Stimulated activated CD8-positive, alpha-beta memory T cell treated with anti-CD3 and anti-CD28 coated beads, Interleukin-7, amount 100 ng/mL, for 24 hours (primary cell): ENCODE measurements at regions not wholly inside any gene's neighbourhood (a gene's known extent, or its start where the extent isn't known, plus 50 kb on each side); places are given as distances from the start of the nearest gene placed in this dataset.

Source experiments
- DNase-seq: peaks from one replicate; pipeline ENCODE4 v3.0.0-alpha.2; 2020; ENCODE audit warnings: low read depth

GRCh38 chr10:29925771-29926692, 133.4 kb downstream of the JCAD start:
- DNase-seq: no peak

- no peak for DNase-seq
These were observed 134.9 kb downstream of the JCAD start for GRCh38 chr10:29924436-29924835.

GRCh38 chr10:29923416-29923965, 135.9 kb downstream of the JCAD start:
- DNase-seq: no peak

- DNase-seq: no peak
These were observed 136.5 kb downstream of the JCAD start for GRCh38 chr10:29922892-29923291.

GRCh38 chr10:29922226-29922625, 137.2 kb downstream of the JCAD start:
- DNase-seq: no peak

GRCh38 chr10:29921071-29921446, 138.3 kb downstream of the JCAD start:
- DNase-seq: no peak

GRCh38 chr10:29920408-29921070, 138.8 kb downstream of the JCAD start:
- no peak for DNase-seq

- DNase-seq: no peak
These were observed 140.6 kb downstream of the JCAD start for GRCh38 chr10:29918623-29919400.

GRCh38 chr10:29917311-29917710, 142.1 kb downstream of the JCAD start:
- DNase-seq: no peak

GRCh38 chr10:29916669-29917068, 142.7 kb downstream of the JCAD start:
- no peak for DNase-seq

- DNase-seq: no peak
These were observed 144.2 kb downstream of the JCAD start for GRCh38 chr10:29914986-29915785.

- DNase-seq: no peak
These were observed 150.4 kb downstream of the JCAD start for GRCh38 chr10:29908962-29909361.

GRCh38 chr10:29900865-29901264, 158.5 kb downstream of the JCAD start:
- DNase-seq: no peak

GRCh38 chr10:29897999-29898716, 161.2 kb downstream of the JCAD start:
- no peak for DNase-seq

- no peak for DNase-seq
These were observed 162.0 kb downstream of the JCAD start for GRCh38 chr10:29897430-29897829.

- DNase-seq: no peak
These were observed 163.3 kb downstream of the JCAD start for GRCh38 chr10:29896053-29896452.

GRCh38 chr10:29895456-29895855, 163.9 kb downstream of the JCAD start:
- no peak for DNase-seq

- no peak for DNase-seq
These were observed 171.1 kb downstream of the JCAD start for GRCh38 chr10:29888321-29888720.

- no peak for DNase-seq
These were observed 173.1 kb downstream of the JCAD start for GRCh38 chr10:29886299-29886698.

GRCh38 chr10:29883231-29883630, 176.2 kb downstream of the JCAD start:
- no peak for DNase-seq

GRCh38 chr10:29882766-29883165, 176.6 kb downstream of the JCAD start:
- DNase-seq: no peak
